ENCODE measurements at regions not wholly inside any gene's neighbourhood (a gene's known extent, or its start where the extent isn't known, plus 50 kb on each side); places are given as distances from the start of the nearest gene placed in this dataset.

GRCh38 chr7:13633857-13634256, 355.6 kb downstream of the ETV1 start:
- no peak for ATAC-seq
- H3K4me1 ChIP-seq: no peaks in the 10 kb centered on the region

GRCh38 chr7:13639396-13639795, 350.1 kb downstream of the ETV1 start:
- Histone ChIP-seq H3K36me3 (ENCODE audit: insufficient read depth in 1 of 2, low read depth in 1 of 2) (no peaks in the 10 kb centered on the region), H3K27ac (no peak overlapping the region), H3K4me1 (no peaks in the 10 kb centered on the region), H3K4me3 (no peak overlapping the region), H3K27me3 (ENCODE audit: insufficient read depth in 3 of 3, low read length in 2 of 3) (no peaks in the 10 kb centered on the region), H3K9me3 (no peaks in the 10 kb centered on the region)
- ATAC-seq: no peak
- 25 to 34% (median 30%) methylated on average over 4 of the region's 4 CpGs for WGBS, 3 donors
- TF ChIP-seq CTCF (IDR thresholded peaks at IDR 0.05): no peak
- no peak for DNase-seq
- intact Hi-C loops (cut with DNase I): no loop called here

More at GRCh38 chr7:13633857-13634256, 355.6 kb downstream of the ETV1 start:
- no peaks in the 10 kb centered on the region for H3K27me3 ChIP-seq (ENCODE audit: insufficient read depth in 3 of 3, low read length in 2 of 3)
- no peak for DNase-seq
- H3K27ac ChIP-seq: no peak overlapping the region
- no peak overlapping the region for H3K4me3 ChIP-seq
- TF ChIP-seq CTCF (IDR thresholded peaks at IDR 0.05): no peak
- WGBS, 3 donors: 91 to 93% (median 92%) methylated on average over 3 of the region's 3 CpGs
- no peaks in the 10 kb centered on the region for H3K9me3 ChIP-seq
- intact Hi-C loops (cut with DNase I): no loop called here
- no peaks in the 10 kb centered on the region for H3K36me3 ChIP-seq (ENCODE audit: insufficient read depth in 1 of 2, low read depth in 1 of 2)

- intact Hi-C loops (cut with DNase I): no loop called here
- Histone ChIP-seq H3K9me3 (no peaks in the 10 kb centered on the region), H3K4me3 (no peak overlapping the region), H3K36me3 (ENCODE audit: insufficient read depth in 1 of 2, low read depth in 1 of 2) (no peaks in the 10 kb centered on the region), H3K4me1 (no peaks in the 10 kb centered on the region), H3K27ac (peak overlapping the region; percentile 47), H3K27me3 (ENCODE audit: insufficient read depth in 3 of 3, low read length in 2 of 3) (no peaks in the 10 kb centered on the region)
- DNase-seq: no peak
- 3 to 6% (median 5%) methylated on average over 1 of the region's 1 CpG for WGBS, 3 donors
- TF ChIP-seq CTCF (IDR thresholded peaks at IDR 0.05): no peak
- peak in 2 of 4 donors; percentile 88 for ATAC-seq
Observed at GRCh38 chr7:13641714-13642113, 347.8 kb downstream of the ETV1 start.

GRCh38 chr7:13651167-13651566, 338.3 kb downstream of the ETV1 start:
- no peaks in the 10 kb centered on the region for H3K4me1 ChIP-seq
- TF ChIP-seq CTCF (IDR thresholded peaks at IDR 0.05): no peak
- 89 to 94% (median 94%) methylated on average over 1 of the region's 1 CpG for WGBS, 3 donors
- ATAC-seq (no peak), DNase-seq (no peak)
- intact Hi-C loops (cut with DNase I): no loop called here
- no peaks in the 10 kb centered on the region for H3K36me3 ChIP-seq (ENCODE audit: insufficient read depth in 1 of 2, low read depth in 1 of 2)
- H3K9me3 ChIP-seq: no peaks in the 10 kb centered on the region
- H3K4me3 ChIP-seq: no peak overlapping the region
- H3K27ac ChIP-seq: no peak overlapping the region
- no peaks in the 10 kb centered on the region for H3K27me3 ChIP-seq (ENCODE audit: insufficient read depth in 3 of 3, low read length in 2 of 3)

GRCh38 chr7:13656330-13656729, 333.1 kb downstream of the ETV1 start:
- Histone ChIP-seq H3K27ac (no peak overlapping the region), H3K4me1 (no peaks in the 10 kb centered on the region), H3K27me3 (ENCODE audit: insufficient read depth in 3 of 3, low read length in 2 of 3) (no peaks in the 10 kb centered on the region), H3K36me3 (ENCODE audit: insufficient read depth in 1 of 2, low read depth in 1 of 2) (no peaks in the 10 kb centered on the region), H3K4me3 (no peak overlapping the region), H3K9me3 (no peaks in the 10 kb centered on the region)
- 59 to 96% (median 95%) methylated on average over 1 of the region's 1 CpG for WGBS, 3 donors
- no peak for TF ChIP-seq CTCF (IDR thresholded peaks at IDR 0.05)
- DNase-seq (no peak), ATAC-seq (no peak)
- intact Hi-C loops (cut with DNase I): no loop called here

All from psoas muscle (tissue), 7 donors.